ENCODE measurements at regions not wholly inside any gene's neighbourhood (a gene's known extent, or its start where the extent isn't known, plus 50 kb on each side); places are given as distances from the start of the nearest gene placed in this dataset.

DNA sequence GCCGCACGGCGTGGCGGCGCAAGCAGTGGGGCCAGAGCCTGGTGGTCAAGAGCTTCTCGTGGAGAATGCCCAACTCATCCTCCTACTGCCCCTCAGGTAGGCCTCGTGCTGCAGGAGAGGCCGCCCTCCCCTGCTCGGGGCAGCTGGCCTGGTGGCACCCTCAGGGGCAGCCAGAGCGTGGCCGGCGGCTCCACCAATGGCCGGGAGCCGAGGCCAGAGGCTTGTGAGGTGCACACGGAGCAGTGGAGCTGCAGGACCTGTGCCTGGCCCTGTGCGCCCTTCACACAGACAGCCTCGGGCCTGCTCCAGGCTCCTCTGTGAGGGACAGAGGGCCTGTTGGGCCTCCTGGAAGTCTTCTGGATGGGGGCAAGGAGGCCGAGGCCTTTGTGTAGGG lies 85.5 kb downstream of the NPIPB11 start:
- H3K9me3 ChIP-seq (ENCODE audit: low read length) = no peaks in the 10 kb centered on the region
- no peak overlapping the region for H2AFZ ChIP-seq (ENCODE audit: low read depth, low read length)
- no peak overlapping the region for H3K9ac ChIP-seq (ENCODE audit: low read length)
- H3K27me3 ChIP-seq (ENCODE audit: insufficient read depth, low read depth, low read length) = no peaks in the 10 kb centered on the region
- no peaks in the 10 kb centered on the region for H3K36me3 ChIP-seq (ENCODE audit: insufficient read depth, low read length)
- no peaks in the 10 kb centered on the region for H3F3A ChIP-seq (ENCODE audit: insufficient read depth, low read length, poor library complexity, severe bottlenecking)
- H4K20me1 ChIP-seq (ENCODE audit: insufficient read depth) = no peaks in the 10 kb centered on the region
- TF ChIP-seq POLR2AphosphoS5 (IDR thresholded peaks at IDR 0.05) (no peak), EZH2 (IDR thresholded peaks at IDR 0.05; ENCODE audit: borderline replicate concordance, insufficient read depth, low read length, poor library complexity, severe bottlenecking) (no peak), CTCF (IDR thresholded peaks at IDR 0.05; ENCODE audit: poor library complexity, severe bottlenecking) (no peak), RAD21 (conservative IDR thresholded peaks at IDR 0.05) (no peak), EP300 (conservative IDR thresholded peaks at IDR 0.05; ENCODE audit: poor library complexity, severe bottlenecking) (no peak), REST (IDR thresholded peaks at IDR 0.05; ENCODE audit: borderline replicate concordance) (no peak), MXI1 (conservative IDR thresholded peaks at IDR 0.05; ENCODE audit: poor library complexity, severe bottlenecking) (no peak), TAF1 (IDR thresholded peaks at IDR 0.05; ENCODE audit: low read depth) (no peak), SMC3 (conservative IDR thresholded peaks at IDR 0.05; ENCODE audit: poor library complexity) (no peak)
- H3K4me3 ChIP-seq (ENCODE audit: low read length) = no peak overlapping the region
- H3K9me2 ChIP-seq (ENCODE audit: insufficient read depth, low read length) = no peaks in the 10 kb centered on the region
- H3K27ac ChIP-seq (ENCODE audit: low read length) = no peak overlapping the region
- no peaks in the 10 kb centered on the region for H3K79me2 ChIP-seq (replicated peaks; ENCODE audit: insufficient read depth, low read length)
- no peak overlapping the region for H3K4me2 ChIP-seq (ENCODE audit: low read length)

GRCh38 chr16:29320274-29320999 lies 86.1 kb downstream of the NPIPB11 start:
- H3K9me3 ChIP-seq (ENCODE audit: low read length) = no peaks in the 10 kb centered on the region
- H3K27ac ChIP-seq (ENCODE audit: low read length) = no peak overlapping the region
- TF ChIP-seq SMC3 (conservative IDR thresholded peaks at IDR 0.05; ENCODE audit: poor library complexity) (no peak), TAF1 (IDR thresholded peaks at IDR 0.05; ENCODE audit: low read depth) (no peak), CTCF (IDR thresholded peaks at IDR 0.05; ENCODE audit: poor library complexity, severe bottlenecking) (no peak)
- no peak overlapping the region for H2AFZ ChIP-seq (ENCODE audit: low read depth, low read length)
- no peaks in the 10 kb centered on the region for H3K27me3 ChIP-seq (ENCODE audit: insufficient read depth, low read depth, low read length)
- H3K79me2 ChIP-seq (replicated peaks; ENCODE audit: insufficient read depth, low read length) = no peaks in the 10 kb centered on the region
- H3K9me2 ChIP-seq (ENCODE audit: insufficient read depth, low read length) = no peaks in the 10 kb centered on the region
- no peak overlapping the region for H3K4me2 ChIP-seq (ENCODE audit: low read length)
- H3K4me3 ChIP-seq (ENCODE audit: low read length) = no peak overlapping the region
- no peaks in the 10 kb centered on the region for H4K20me1 ChIP-seq (ENCODE audit: insufficient read depth)
- H3K9ac ChIP-seq (ENCODE audit: low read length) = no peak overlapping the region
- no peaks in the 10 kb centered on the region for H3F3A ChIP-seq (ENCODE audit: insufficient read depth, low read length, poor library complexity, severe bottlenecking)
- no peaks in the 10 kb centered on the region for H3K36me3 ChIP-seq (ENCODE audit: insufficient read depth, low read length)
